ENCODE measurements at regions not wholly inside any gene's neighbourhood (a gene's known extent, or its start where the extent isn't known, plus 50 kb on each side); places are given as distances from the start of the nearest gene placed in this dataset.

DNA sequence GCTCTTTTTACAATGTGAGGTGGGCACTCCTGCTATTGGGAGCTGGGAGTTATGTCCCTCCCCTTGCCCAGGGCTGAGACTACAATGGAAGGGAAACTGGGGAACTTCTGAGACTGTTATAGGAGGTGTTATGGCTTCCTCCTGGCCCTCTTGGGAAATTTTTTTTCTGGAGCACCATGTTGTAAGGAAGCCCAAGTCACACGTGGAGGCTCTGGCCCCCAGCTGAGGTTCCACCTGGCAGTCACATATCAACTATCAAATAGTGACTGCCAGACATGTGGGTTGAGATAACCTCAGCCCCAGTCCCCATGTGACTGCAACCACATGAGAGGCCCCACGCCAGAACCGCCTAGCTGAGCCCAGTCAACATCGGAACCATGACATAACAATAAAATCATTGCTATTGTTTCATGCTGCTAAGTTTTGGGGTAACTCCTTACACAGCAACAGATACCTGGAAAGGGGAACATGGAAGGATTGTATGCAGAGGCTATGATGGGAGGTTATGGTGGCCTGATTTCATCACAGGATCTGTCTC is 99.4 kb upstream of the NCOR2 start:
- TF ChIP-seq CTCF (conservative IDR thresholded peaks at IDR 0.05; ENCODE audit: low read depth, low read length) (no peak), CEBPB (IDR thresholded peaks at IDR 0.05; ENCODE audit: low read depth, low read length) (no peak), POLR2A (IDR thresholded peaks at IDR 0.05; ENCODE audit: low read depth, low read length) (no peak)
- TF ChIP-seq, protein P1, sequence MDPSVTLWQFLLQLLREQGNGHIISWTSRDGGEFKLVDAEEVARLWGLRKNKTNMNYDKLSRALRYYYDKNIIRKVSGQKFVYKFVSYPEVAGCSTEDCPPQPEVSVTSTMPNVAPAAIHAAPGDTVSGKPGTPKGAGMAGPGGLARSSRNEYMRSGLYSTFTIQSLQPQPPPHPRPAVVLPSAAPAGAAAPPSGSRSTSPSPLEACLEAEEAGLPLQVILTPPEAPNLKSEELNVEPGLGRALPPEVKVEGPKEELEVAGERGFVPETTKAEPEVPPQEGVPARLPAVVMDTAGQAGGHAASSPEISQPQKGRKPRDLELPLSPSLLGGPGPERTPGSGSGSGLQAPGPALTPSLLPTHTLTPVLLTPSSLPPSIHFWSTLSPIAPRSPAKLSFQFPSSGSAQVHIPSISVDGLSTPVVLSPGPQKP (IDR thresholded peaks at IDR 0.05; ENCODE audit: borderline replicate concordance, low read depth, low read length) = no peak

All from IMR-90 (cell line).